H1 (cell line): ENCODE measurements at regions not wholly inside any gene's neighbourhood (a gene's known extent, or its start where the extent isn't known, plus 50 kb on each side); places are given as distances from the start of the nearest gene placed in this dataset.

Experiments used
- CREB1 ChIP-seq: IDR thresholded peaks from 2 replicates; pipeline ENCODE4 v1.6.1; 2012; ENCODE audit warnings: inconsistent platforms
- CTCF ChIP-seq, 3 experiments: IDR thresholded peaks; 1 replicate in 2 of 3; 2 replicates in 1 of 3; pipeline versions ENCODE4 v1.5.1 to v1.6.1; 2011; ENCODE audit warnings: low read length in 3 of 3, mild to moderate bottlenecking in 3 of 3, inconsistent platforms in 2 of 3, low read depth in 1 of 3, moderate library complexity in 1 of 3; ENCODE audit not compliant: insufficient read depth in 1 of 3; ENCODE audit errors: control extremely low read depth in 1 of 3
- EGR1 ChIP-seq: IDR thresholded peaks from 2 replicates; pipeline ENCODE4 v1.6.1; 2011; ENCODE audit warnings: low read depth, low read length, borderline replicate concordance
- EP300 ChIP-seq, 2 experiments: IDR thresholded peaks; 1 replicate in 1 of 2; 2 replicates in 1 of 2; pipeline ENCODE4 v1.6.1; 2011 to 2012; ENCODE audit warnings: low read depth in 2 of 2, low read length in 2 of 2, mild to moderate bottlenecking in 2 of 2, borderline replicate concordance in 1 of 2, inconsistent platforms in 1 of 2, moderate library complexity in 1 of 2
- HDAC6 ChIP-seq: IDR thresholded peaks from one replicate; pipeline ENCODE4 v1.7.1; 2012; ENCODE audit warnings: low read depth, mild to moderate bottlenecking, inconsistent platforms, low read length, moderate library complexity
- RAD21 ChIP-seq, 2 experiments: IDR thresholded peaks in 1 of 2; conservative IDR thresholded peaks in 1 of 2; 2 replicates each; pipeline ENCODE4 v1.6.1; 2011; ENCODE audit warnings: low read depth in 2 of 2, low read length in 2 of 2, improper control_type of control experiment in 1 of 2, inconsistent platforms in 1 of 2, mild to moderate bottlenecking in 1 of 2, moderate library complexity in 1 of 2
- SP1 ChIP-seq: IDR thresholded peaks from 2 replicates; pipeline ENCODE4 v1.6.1; 2011; ENCODE audit warnings: low read depth, low read length
- USF2 ChIP-seq: IDR thresholded peaks from 2 replicates; pipeline ENCODE4 v1.6.1; 2011; ENCODE audit warnings: low read length, improper control_type of control experiment

- TF ChIP-seq CTCF (IDR thresholded peaks at IDR 0.05; ENCODE audit: control extremely low read depth in 1 of 3, insufficient read depth in 1 of 3, low read depth in 1 of 3, low read length in 3 of 3): no peak
- no peak for TF ChIP-seq HDAC6
- TF ChIP-seq EGR1: no peak
- no peak for TF ChIP-seq USF2
- no peak for TF ChIP-seq SP1
- TF ChIP-seq EP300 (IDR thresholded peaks at IDR 0.05; ENCODE audit: borderline replicate concordance in 1 of 2, low read depth in 2 of 2, low read length in 2 of 2): no peak
- no peak for TF ChIP-seq RAD21 (IDR thresholded peaks at IDR 0.05 in 1 of 2, conservative IDR thresholded peaks at IDR 0.05 in 1 of 2; ENCODE audit: low read depth in 2 of 2, low read length in 2 of 2)
- no peak for TF ChIP-seq CREB1
These were observed 888.6 kb downstream of the DIAPH3 start for GRCh38 chr13:59274958-59275727.
